ENCODE measurements at regions not wholly inside any gene's neighbourhood (a gene's known extent, or its start where the extent isn't known, plus 50 kb on each side); places are given as distances from the start of the nearest gene placed in this dataset.

- no peaks in the 10 kb centered on the region for H3K36me3 ChIP-seq (ENCODE audit: insufficient read depth, low read length)
- H3K79me2 ChIP-seq (ENCODE audit: insufficient read depth, low read length): no peaks in the 10 kb centered on the region
- H2AFZ ChIP-seq (ENCODE audit: low read length): no peak overlapping the region
- no peaks in the 10 kb centered on the region for H3K27me3 ChIP-seq (ENCODE audit: insufficient read depth, low read length)
- no peak for DNase-seq (ENCODE audit: insufficient read length, low spot score, missing footprints)
- H3K27ac ChIP-seq (ENCODE audit: low read depth, low read length): no peak overlapping the region
- H4K20me1 ChIP-seq (ENCODE audit: insufficient read depth, low read length): no peaks in the 10 kb centered on the region
- TF ChIP-seq CTCF (IDR thresholded peaks at IDR 0.05; ENCODE audit: extremely low read depth, low read depth, low read length): no peak
- H3K9me3 ChIP-seq (ENCODE audit: low read depth, low read length): peaks cover 3% of the 10 kb centered on the region
- no peak overlapping the region for H3K4me2 ChIP-seq (ENCODE audit: insufficient read depth, low read length)
- no peak overlapping the region for H3K4me3 ChIP-seq (ENCODE audit: insufficient read depth, low read length)
- H3K4me1 ChIP-seq (ENCODE audit: insufficient read depth, low read length): no peaks in the 10 kb centered on the region
Measured at GRCh38 chr13:90769387-90769786, 578.1 kb upstream of the MIR17HG start.

- no peaks in the 10 kb centered on the region for H4K20me1 ChIP-seq (ENCODE audit: insufficient read depth, low read length)
- H3K4me1 ChIP-seq (ENCODE audit: insufficient read depth, low read length): no peaks in the 10 kb centered on the region
- DNase-seq (ENCODE audit: insufficient read length, low spot score, missing footprints): no peak
- peaks cover 3% of the 10 kb centered on the region for H3K9me3 ChIP-seq (ENCODE audit: low read depth, low read length)
- TF ChIP-seq CTCF (IDR thresholded peaks at IDR 0.05; ENCODE audit: extremely low read depth, low read depth, low read length): no peak
- H3K27ac ChIP-seq (ENCODE audit: low read depth, low read length): no peak overlapping the region
- H3K27me3 ChIP-seq (ENCODE audit: insufficient read depth, low read length): no peaks in the 10 kb centered on the region
- no peaks in the 10 kb centered on the region for H3K79me2 ChIP-seq (ENCODE audit: insufficient read depth, low read length)
- H3K4me2 ChIP-seq (ENCODE audit: insufficient read depth, low read length): no peak overlapping the region
- H3K4me3 ChIP-seq (ENCODE audit: insufficient read depth, low read length): no peak overlapping the region
- H2AFZ ChIP-seq (ENCODE audit: low read length): no peak overlapping the region
- H3K36me3 ChIP-seq (ENCODE audit: insufficient read depth, low read length): no peaks in the 10 kb centered on the region
Measured at GRCh38 chr13:90770334-90770733, 577.2 kb upstream of the MIR17HG start.

GRCh38 chr13:90773681-90774080, 573.8 kb upstream of the MIR17HG start:
- Histone ChIP-seq H3K36me3 (ENCODE audit: insufficient read depth, low read length) (no peaks in the 10 kb centered on the region), H3K79me2 (ENCODE audit: insufficient read depth, low read length) (no peaks in the 10 kb centered on the region), H2AFZ (ENCODE audit: low read length) (no peak overlapping the region), H4K20me1 (ENCODE audit: insufficient read depth, low read length) (no peaks in the 10 kb centered on the region), H3K4me3 (ENCODE audit: insufficient read depth, low read length) (no peak overlapping the region), H3K9me3 (ENCODE audit: low read depth, low read length) (peaks cover 2% of the 10 kb centered on the region), H3K4me1 (ENCODE audit: insufficient read depth, low read length) (no peaks in the 10 kb centered on the region), H3K27ac (ENCODE audit: low read depth, low read length) (no peak overlapping the region), H3K4me2 (ENCODE audit: insufficient read depth, low read length) (no peak overlapping the region), H3K27me3 (ENCODE audit: insufficient read depth, low read length) (no peaks in the 10 kb centered on the region)
- TF ChIP-seq CTCF (IDR thresholded peaks at IDR 0.05; ENCODE audit: extremely low read depth, low read depth, low read length): no peak
- DNase-seq (ENCODE audit: insufficient read length, low spot score, missing footprints): no peak

DNA sequence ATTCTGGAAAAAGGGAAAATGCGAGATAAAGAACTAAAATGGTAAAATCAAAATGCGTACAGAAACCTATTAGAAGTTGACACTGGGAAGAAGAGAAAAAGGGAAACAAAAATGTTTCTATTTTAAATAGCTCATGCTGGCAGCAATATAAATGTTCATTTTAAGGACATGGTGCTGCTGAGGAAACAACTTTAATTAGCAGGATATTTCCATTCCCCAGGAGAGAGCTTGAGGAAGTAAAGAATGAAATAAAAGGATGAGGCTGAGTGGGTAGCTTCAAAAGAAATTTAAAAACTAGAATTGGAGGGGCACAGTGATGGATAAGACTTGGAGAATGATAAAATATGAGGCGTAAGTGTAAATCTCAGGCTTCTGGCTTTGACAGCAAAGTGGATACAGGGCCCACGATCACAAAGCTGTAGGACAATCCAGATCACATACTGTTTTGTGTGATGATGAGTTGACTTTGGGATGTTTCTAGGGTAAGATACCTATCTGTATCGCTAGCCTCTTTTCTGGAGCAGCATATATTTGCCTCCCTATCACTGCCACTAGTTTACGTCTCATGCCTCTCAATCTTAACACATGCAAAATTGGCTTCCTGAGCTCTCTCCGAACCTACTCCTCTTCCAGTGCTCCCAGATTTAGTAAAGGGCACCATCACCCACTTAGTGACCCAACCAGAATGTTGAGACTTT, 571.3 kb upstream of the MIR17HG start:
- TF ChIP-seq CTCF (IDR thresholded peaks at IDR 0.05; ENCODE audit: extremely low read depth, low read depth, low read length): no peak
- H3K27ac ChIP-seq (ENCODE audit: low read depth, low read length): no peak overlapping the region
- H3K36me3 ChIP-seq (ENCODE audit: insufficient read depth, low read length): no peaks in the 10 kb centered on the region
- no peak overlapping the region for H2AFZ ChIP-seq (ENCODE audit: low read length)
- no peaks in the 10 kb centered on the region for H3K79me2 ChIP-seq (ENCODE audit: insufficient read depth, low read length)
- H3K27me3 ChIP-seq (ENCODE audit: insufficient read depth, low read length): no peaks in the 10 kb centered on the region
- H3K9me3 ChIP-seq (ENCODE audit: low read depth, low read length): peaks cover 2% of the 10 kb centered on the region
- no peak overlapping the region for H3K4me2 ChIP-seq (ENCODE audit: insufficient read depth, low read length)
- no peak overlapping the region for H3K4me3 ChIP-seq (ENCODE audit: insufficient read depth, low read length)
- H4K20me1 ChIP-seq (ENCODE audit: insufficient read depth, low read length): no peaks in the 10 kb centered on the region
- no peak for DNase-seq (ENCODE audit: insufficient read length, low spot score, missing footprints)
- H3K4me1 ChIP-seq (ENCODE audit: insufficient read depth, low read length): no peaks in the 10 kb centered on the region

All from osteoblast (primary cell).